ENCODE measurements at regions not wholly inside any gene's neighbourhood (a gene's known extent, or its start where the extent isn't known, plus 50 kb on each side); places are given as distances from the start of the nearest gene placed in this dataset.

DNA sequence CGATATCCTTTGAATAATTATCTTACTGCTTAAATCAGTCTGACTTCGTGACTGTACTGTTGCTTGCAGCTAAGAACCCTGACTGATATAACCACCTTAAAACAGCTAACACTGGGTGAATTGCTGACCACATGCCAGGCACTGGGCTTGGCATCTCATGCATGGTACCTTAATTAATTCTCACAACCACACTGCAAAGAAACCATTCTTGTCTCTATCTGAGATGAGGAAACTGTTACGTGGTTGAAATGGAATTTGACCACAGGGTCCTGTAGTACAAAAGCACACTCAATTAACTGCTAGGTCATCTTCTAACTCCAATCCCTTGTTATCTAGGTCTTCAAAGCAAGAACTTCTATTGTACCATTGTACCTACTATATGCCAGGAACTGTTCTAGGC is 92.7 kb upstream of the PRICKLE2 start:
- DNase-seq = no peak

DNA sequence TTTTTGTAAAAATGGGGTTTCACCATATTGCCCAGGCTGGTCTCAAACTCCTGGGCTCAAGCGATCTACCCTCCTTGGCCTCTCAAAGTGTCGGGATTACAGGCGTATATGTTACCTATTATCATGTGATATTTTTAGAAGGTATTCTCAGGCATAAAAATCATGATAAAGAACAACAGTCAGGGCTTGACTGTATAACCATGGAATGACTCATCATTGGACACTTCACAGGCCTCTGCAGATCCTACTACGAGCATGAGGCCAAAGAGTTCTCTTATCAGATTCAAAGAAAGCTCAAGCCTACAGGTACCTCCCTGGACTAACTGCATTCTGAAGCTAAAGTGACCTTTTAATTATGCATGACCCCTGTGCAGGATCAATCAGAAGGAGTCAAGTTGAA is 91.7 kb upstream of the PRICKLE2 start:
- DNase-seq = no peak

DNA sequence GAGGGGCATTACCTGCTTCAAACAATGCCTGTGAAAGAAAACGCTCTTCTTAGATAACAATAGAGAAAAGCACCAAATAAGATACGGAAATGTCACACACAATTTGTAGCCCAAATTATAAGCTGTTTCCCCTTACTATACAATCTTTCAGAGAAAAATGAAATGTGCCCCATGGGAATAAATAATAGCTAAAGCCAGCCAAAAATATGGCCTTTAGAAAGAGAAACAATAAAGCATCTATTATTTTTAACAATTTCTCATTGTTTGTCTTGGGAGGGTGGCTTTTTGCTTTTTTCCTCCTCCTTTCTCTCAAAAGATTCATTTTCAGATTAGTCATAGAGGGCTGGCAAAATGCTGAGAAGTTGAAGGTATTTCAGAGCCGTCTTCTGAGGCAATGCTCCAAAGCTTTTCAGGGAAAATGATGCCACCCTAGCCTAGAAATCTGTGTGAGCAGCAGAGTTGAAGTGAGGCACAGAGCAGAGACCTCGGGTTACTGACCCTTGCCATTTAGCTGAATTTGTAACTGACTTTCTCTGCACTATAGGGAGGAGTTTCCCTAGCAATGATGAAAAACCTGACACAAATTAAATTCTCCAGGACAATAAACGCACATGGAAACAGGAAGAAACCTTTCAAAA is 86.3 kb upstream of the PRICKLE2 start:
- DNase-seq = peak in 1 of 3 donors; percentile 52

DNA sequence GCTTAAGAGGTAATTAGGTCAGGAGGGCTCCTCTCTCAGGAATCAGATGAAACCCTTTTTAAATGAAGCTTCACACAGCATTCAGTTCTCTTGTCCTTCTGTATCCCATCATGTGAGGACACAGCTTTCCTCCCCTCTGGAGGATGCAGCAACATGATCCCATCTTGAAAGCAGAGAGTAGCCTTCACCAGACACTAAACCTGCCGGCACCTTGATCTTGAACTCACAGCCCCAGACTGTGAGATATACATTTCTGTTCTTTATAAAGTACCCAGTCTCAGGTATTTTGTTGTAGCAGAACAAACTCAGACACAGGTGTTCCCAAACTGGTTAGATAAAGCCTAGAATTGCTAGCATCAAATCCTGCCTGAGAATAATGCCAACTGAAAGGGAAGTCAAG is 83.7 kb upstream of the PRICKLE2 start:
- no peak for DNase-seq

DNA sequence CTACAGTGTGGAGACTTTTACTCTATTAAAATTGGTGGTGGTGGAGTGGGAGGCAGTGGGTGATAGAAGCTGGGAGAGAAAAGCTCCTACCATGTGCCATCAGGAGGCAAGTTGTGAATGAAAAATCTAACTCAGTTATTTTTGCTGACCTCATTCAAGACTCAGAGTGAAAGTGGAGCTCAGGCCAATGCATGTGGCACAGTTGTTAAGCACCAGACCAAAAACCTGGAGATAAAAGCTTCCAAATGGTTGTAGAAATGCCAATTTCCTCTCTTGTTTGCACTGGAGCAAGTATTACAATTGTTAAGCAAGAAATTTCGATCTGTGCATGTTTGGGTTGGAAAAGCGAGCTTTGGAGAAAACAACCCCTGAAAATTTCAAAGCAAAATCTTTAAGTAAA is 81.5 kb upstream of the PRICKLE2 start:
- no peak for DNase-seq

DNA sequence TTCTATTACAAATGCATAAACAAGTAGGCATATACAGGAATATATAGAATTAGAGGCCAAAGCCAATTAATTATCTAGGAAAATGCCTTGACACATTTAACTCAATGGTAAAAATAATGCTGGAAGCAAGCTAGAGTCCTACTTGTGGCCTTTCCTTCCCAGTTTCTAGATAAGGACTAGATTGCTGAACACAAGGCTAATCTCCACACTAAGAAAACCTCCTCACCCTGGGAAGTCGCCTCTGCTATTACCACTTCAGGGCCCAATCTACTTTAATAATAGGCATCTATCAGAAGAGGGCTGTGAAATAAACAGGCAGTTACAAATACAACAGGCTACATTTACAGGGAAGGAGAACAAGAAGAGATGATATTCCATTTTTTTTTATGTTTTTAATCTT is 80.5 kb upstream of the PRICKLE2 start:
- DNase-seq = no peak

DNA sequence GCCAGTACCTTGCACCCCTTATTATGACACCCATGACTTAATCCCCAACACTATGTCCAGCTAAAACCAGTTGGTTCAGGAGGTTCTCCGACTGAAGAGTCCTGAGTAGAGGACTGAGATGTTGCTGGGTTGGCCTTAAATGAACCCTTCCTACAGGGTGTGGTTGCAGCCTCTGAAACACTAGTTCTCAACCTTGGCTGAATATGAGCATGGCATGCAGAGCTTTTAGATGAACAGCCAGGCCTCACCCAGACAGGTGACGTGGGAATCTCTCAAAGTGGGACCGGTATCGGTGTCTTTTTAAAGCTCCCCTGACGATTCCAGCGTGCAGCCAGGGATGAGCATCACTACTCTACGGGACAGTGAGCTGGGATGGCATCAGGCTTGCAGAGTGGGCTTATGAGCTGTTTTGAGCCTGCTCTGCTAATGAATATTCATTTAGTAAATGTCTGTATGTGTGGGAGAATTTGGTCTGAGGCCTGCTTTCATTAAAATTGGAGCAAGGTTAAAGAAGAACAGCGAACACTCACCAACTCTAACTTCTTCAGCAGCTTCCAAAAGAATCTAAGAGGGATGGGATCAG is 79.7 kb upstream of the PRICKLE2 start:
- DNase-seq = no peak

DNA sequence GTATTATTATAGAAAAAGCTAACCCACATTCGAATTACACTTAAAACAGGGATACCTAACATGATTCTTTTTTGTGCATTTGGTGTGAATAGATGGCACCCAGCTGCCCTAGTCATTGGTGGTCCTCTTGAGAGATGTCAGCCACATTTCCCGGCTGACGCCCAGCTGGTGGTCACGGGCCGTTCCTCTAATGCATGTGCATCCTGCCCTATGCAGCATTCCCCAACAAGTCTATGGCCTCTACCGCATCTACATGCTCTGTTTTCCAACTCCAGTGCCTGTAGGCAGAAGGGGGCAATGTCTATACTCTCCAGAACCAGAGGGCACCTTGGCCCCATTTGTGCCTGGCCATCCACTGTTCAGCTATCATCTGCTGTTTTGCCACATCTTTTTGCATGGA is 78.6 kb upstream of the PRICKLE2 start:
- no peak for DNase-seq

DNA sequence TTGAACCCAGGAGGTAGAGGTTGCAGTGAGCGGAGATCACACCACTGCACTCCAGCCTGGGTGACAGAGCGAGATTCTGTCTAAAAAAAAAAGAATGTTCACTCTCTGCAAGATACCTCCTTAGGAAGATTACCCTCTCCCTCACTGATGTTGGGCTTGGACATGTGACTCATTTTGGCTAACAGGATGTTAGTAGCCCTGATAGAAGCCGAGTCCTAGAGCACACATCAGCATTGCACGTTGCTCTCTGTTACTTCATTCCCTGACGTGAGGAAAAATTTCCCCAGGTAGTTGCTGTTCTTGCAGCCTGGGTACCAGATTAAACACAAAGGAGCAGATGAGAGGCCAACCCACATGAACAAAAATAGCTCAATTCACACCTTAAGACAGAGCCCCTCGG is 78.1 kb upstream of the PRICKLE2 start:
- no peak for DNase-seq

DNA sequence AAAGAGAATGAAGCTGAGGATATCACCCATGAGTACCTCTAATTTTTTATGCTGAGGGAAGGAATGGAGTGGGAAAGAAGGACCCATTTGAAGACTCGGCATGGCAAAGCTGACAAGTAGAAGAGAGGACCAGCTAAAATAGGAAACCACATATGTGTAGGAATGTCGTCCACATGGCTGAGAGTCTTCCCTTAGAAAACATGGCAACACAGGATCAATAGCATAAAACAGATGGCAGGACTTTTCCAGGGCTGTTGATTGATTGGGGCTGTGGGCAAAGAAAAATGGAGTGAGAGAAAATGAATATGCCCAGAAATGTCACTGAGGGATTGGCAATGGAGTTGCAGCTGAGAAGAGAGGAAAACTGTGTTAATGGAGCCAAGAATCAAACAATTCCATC is 76.2 kb upstream of the PRICKLE2 start:
- DNase-seq = no peak

DNA sequence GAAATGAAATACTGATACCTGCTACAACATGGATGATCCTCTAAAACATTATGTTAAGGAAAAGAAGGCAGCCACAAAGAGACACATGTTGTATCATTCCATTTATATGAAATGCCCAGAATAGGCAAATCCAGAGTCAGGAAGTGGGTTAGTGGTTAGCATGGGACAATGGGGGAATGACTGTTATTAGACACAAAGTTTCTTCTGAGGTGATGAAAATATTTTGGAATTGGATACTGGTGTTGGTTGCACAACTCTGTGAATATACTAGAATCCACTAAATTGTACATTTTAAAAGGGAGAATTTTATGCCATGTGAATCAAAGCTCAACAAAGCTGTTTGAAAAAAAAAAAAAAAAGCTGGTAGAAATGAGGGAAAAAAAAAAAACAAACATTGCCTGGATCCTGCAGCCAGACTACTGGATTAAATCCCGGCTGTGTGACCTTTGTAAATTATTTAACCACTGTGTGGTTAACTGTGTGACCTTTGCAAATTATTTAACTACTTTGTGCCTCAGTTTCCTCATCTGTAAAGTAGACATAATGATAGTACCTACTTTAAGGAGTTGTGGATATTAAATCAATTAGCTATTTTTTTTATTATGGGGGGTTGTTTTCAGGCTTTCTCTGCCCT is 75.6 kb upstream of the PRICKLE2 start:
- DNase-seq = peak in 1 of 3 donors; percentile 79

DNA sequence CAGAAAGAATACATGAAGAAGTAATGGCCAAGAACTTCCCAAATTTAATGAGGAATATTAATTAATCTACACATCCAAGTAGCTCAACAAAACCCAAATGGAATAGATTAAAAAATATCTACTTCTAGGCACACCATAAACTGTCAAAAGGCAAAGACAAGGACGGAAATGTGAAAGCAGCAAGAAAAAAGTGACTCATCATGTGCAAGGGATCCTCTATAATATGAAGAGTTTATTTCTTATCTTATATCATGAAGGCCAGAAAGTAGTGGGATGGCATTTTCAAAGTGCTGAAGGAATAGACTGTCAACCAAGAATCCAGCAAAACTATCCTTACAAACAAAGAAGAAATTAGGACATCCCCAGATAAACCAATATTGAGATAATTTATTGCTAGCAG is 73.9 kb upstream of the PRICKLE2 start:
- DNase-seq = no peak

DNA sequence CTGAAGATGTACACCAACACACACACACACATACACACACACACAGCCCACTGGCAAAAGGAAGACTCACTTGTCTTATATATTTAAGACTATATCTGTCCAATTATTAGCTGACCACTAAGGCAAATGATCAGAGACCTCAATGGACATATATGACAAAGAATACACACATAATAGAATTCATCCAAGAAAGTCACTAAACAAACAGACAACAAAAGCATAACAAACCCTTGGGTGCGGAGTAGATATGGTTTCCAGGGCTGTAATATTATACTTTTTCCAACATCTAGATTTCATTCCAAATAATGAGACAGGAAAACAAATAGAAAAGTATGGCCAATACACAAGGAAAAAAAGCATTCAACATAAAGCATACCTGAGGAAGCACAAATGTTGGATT is 72.3 kb upstream of the PRICKLE2 start:
- no peak for DNase-seq

DNA sequence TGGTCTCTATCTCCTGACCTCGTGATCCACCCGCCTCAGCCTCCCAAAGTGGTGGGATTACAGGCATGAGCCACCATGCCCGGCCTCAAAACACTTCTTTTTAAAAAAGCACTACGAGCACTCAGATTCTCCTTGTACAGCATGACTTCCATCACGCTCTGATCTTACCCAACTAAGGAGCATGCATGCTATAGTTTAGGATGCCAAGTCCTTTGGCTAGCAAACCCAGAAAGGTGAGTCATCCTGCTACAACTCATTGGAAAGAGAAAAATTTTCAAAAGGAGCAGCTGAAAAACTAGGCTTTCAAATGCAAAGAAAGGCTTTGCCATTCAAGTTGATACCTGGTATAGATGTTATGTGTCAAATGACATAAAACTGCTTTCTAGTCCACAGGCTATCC is 70.3 kb upstream of the PRICKLE2 start:
- DNase-seq = peak; percentile 51 to 57 (median 57)

DNA sequence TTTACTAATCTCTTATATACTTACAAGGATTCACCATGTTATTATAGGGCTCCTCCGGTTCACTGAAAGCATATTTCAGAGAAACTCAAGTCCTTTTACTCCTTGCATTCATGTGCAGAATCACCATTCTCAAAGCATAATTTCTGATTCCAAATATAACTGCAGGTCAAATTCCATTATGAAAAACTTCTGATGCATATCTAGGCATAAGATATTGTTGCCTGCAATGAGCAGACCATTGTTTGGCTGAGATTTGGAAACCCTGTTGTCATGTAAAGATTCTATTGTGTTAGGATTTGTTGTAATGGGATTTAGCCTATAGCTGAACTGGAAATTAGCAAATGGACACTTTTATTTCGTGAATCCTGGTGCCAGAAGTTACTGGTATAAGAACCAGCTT is 69.5 kb upstream of the PRICKLE2 start:
- DNase-seq = no peak

DNA sequence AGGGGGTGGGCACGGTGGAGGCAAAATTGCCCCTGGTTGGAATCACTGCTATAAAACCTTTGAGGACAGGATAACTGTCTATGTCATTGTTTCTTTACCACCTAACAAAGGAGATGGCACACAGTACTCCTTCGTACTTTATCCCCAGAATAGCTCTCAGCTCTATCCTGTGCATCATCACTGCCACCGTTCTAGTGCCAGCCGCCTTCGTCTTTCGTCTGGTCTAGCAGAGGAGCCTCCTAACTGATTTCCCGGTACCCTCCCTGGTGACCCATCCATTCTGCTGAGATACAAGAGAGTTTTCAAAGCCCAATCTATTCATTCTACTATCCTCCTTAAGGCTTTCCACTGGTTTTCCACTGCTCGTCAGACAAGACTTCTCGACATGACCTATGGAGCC is 67.9 kb upstream of the PRICKLE2 start:
- DNase-seq = no peak

DNA sequence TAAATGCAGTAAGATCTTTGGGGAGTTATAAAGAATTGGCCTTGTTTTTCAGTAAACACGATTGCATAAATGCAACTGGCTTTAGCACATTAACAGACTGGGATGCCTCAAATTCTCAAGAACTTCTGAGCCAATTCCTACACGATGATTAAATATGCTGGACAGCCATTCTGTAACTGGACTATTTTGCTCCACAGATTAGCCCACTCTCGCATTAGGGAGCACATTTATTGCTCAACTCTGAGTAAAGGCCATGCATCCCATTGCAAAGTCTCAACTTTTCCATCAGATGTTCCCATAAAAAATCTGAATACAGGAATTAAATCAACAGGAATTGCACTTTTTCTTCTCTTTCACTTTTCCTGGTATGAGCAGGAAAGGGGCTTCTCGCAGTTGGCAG is 66.7 kb upstream of the PRICKLE2 start:
- peak; percentile 69 to 88 (median 74) for DNase-seq

DNA sequence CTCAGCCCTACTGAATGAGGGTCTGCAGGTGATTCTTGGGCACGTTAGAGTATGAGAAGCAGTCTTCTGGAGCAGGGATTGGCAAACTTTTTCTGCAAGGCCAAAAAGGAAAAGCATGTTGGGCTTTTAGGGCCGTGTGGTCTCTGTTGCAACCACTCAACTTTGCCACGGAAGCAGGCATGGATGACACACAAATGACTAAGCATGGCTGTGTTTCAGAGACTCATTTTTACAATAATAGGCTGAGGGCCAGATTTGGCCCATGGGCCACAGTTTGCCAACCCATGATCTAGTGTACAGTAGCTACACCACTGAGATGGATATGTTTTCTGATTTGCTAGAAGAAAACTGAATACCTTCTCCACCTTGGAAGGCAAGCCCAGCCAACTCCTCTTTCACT is 66.1 kb upstream of the PRICKLE2 start:
- peak in 1 of 3 donors; percentile 68 for DNase-seq

DNA sequence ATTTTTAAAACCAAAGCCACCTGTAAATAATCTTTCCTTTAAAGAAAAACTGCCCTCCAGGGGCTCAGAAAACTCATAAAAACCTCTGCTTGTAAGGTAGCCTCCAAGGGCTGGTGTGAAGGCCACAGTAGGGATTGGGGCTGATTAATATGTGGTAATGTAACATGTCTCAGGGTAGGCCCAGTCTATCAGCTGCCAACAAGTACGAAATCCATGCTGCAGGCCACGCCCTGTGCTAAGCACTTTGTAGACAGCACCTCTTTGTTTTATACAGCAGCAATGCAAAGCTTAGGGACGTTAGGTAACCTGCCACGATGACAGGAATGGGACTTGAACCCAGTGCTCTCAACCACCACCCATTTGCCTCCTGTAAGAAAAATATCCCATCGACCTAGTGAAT is 65.6 kb upstream of the PRICKLE2 start:
- DNase-seq = peak in 1 of 3 donors; percentile 24

DNA sequence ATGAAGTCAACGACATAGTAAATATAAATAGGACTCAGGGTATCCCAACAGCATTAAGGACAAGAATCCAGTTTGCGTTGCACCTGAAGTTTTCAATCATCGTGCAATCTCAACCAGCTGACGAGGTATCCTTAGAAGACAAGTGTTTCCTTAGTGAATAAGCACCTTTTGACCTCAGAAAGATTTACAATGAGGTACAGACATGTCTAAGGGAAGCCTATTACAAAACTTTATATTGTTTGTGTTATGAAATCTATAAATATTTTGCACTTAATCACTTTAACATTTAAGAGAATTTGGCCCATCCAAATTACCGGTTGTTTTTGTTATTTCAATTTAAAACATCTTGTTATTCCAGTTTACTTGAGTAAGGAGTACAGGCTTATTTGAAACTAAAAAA is 64.9 kb upstream of the PRICKLE2 start:
- DNase-seq = no peak

DNA sequence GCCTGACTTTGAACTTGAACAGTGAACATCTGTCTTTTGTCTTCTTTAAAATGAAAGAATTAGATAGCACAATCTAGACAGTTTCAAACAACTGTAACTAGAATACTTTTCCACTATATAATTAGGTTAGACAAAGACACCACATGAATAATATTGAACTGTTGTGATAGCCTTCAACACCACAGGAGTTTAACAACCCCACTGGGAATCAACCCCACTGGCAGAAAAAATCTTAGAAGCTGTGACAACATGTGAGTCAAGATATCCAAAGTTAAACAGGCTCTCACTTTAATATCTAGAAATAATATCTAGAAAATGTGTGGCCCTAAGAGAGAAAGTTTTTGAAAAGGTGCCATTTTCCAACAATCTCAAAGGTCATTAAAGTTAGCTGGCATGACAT is 64.4 kb upstream of the PRICKLE2 start:
- DNase-seq = no peak

DNA sequence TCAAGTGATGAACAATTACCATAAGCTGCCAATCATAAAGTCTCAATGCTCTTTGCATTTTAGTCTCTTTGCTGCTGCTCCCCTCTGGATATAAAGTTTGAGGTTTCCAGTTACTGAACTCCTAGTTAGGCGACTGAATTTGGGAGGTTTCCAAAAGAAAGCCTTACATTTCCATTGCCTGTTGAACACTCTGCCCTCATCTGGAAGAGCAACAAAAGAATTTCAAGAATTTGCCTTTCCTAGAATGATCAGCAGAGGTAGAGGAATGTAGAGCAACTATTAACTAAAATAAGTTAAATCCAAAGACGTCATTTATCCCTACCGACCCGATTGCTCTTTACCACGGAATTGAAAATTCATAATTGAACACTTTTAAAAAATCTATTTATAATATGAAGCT is 53.4 kb upstream of the PRICKLE2 start:
- DNase-seq = no peak

DNA sequence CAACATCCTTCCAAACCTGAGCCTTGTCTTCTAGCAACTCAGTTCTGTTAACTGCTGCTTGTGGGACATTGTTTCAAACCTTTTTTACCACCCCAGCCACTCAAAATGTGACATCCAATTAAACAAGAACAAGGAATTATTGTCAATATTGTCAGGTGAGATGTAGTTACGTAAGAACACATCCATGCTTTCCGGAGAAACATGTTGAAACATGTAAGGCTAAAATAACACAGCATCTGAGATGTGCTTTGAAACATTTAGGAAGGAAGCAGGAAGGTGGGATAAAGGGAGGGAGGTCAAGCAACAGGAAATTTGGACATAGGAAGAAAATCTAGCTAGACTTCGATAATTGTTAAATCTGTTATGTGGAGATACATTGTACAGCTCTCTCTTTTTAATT is 50.9 kb upstream of the PRICKLE2 start:
- no peak for DNase-seq
